ENCODE measurements at regions not wholly inside any gene's neighbourhood (a gene's known extent, or its start where the extent isn't known, plus 50 kb on each side); places are given as distances from the start of the nearest gene placed in this dataset.
"Not testable (repeated sequence)": the region's sequence is repeated elsewhere in the genome, so short reads cannot be mapped to it uniquely, and the experiment has no call there.

- Histone ChIP-seq H3K4me1 (no peaks in the 10 kb centered on the region), H3K27me3 (ENCODE audit: low read depth) (no peaks in the 10 kb centered on the region), H3K4me3 (no peak overlapping the region), H3K36me3 (replicated peaks) (no peaks in the 10 kb centered on the region), H3K9me3 (no peaks in the 10 kb centered on the region)
- no peak for DNase-seq (ENCODE audit: low spot score in 2 of 2)
- in situ Hi-C loops (cut with MboI; ENCODE audit: low sequenced_read_pairs), result no loop called here
Measured at GRCh38 chr4:95898226-95898625, 58.3 kb downstream of the PDHA2 start.

GRCh38 chr4:95909211-95909610 lies 69.3 kb downstream of the PDHA2 start:
- Histone ChIP-seq H3K4me1 (no peaks in the 10 kb centered on the region), H3K4me3 (no peak overlapping the region), H3K27me3 (ENCODE audit: low read depth) (no peaks in the 10 kb centered on the region), H3K9me3 (no peaks in the 10 kb centered on the region), H3K36me3 (replicated peaks) (no peaks in the 10 kb centered on the region)
- DNase-seq (ENCODE audit: low spot score in 2 of 2), result no peak
- in situ Hi-C loops (cut with MboI; ENCODE audit: low sequenced_read_pairs), result no loop called here

GRCh38 chr4:95910749-95911148 lies 70.9 kb downstream of the PDHA2 start:
- H3K27me3 ChIP-seq (ENCODE audit: low read depth), result no peaks in the 10 kb centered on the region
- H3K36me3 ChIP-seq (replicated peaks), result no peaks in the 10 kb centered on the region
- no peaks in the 10 kb centered on the region for H3K4me1 ChIP-seq
- no peak overlapping the region for H3K4me3 ChIP-seq
- no peak for DNase-seq (ENCODE audit: low spot score in 2 of 2)
- H3K9me3 ChIP-seq, result no peaks in the 10 kb centered on the region
- in situ Hi-C loops (cut with MboI; ENCODE audit: low sequenced_read_pairs), result no loop called here

- in situ Hi-C loops (cut with MboI; ENCODE audit: low sequenced_read_pairs), result no loop called here
- Histone ChIP-seq H3K27me3 (ENCODE audit: low read depth) (no peaks in the 10 kb centered on the region), H3K36me3 (replicated peaks) (no peaks in the 10 kb centered on the region), H3K4me3 (no peak overlapping the region), H3K9me3 (no peaks in the 10 kb centered on the region; the same call in 1 of the 2 replicates), H3K4me1 (no peaks in the 10 kb centered on the region)
- no peak for DNase-seq (ENCODE audit: low spot score in 2 of 2)
Measured at GRCh38 chr4:95921470-95921869, 81.6 kb downstream of the PDHA2 start.

- no peak for DNase-seq (ENCODE audit: low spot score in 2 of 2)
- Histone ChIP-seq H3K9me3 (peaks cover 2% of the 10 kb centered on the region; the same call in 1 of the 2 replicates), H3K36me3 (replicated peaks) (no peaks in the 10 kb centered on the region), H3K4me1 (no peaks in the 10 kb centered on the region; the same call in 1 of the 2 replicates), H3K4me3 (no peak overlapping the region), H3K27me3 (ENCODE audit: low read depth) (no peaks in the 10 kb centered on the region)
- in situ Hi-C loops (cut with MboI; ENCODE audit: low sequenced_read_pairs), result no loop called here
Measured at GRCh38 chr4:95929448-95930064, 89.7 kb downstream of the PDHA2 start.

- in situ Hi-C loops (cut with MboI; ENCODE audit: low sequenced_read_pairs), result no loop called here
- Histone ChIP-seq H3K27me3 (ENCODE audit: low read depth) (no peaks in the 10 kb centered on the region), H3K36me3 (replicated peaks) (no peaks in the 10 kb centered on the region), H3K4me3 (no peak overlapping the region), H3K9me3 (no peaks in the 10 kb centered on the region), H3K4me1 (no peaks in the 10 kb centered on the region)
- no peak for DNase-seq (ENCODE audit: low spot score in 2 of 2)
Measured at GRCh38 chr4:95939141-95939540, 99.2 kb downstream of the PDHA2 start.

- Histone ChIP-seq H3K27me3 (ENCODE audit: low read depth) (no peaks in the 10 kb centered on the region), H3K4me1 (no peaks in the 10 kb centered on the region; the same call in 1 of the 2 replicates), H3K4me3 (no peak overlapping the region), H3K36me3 (replicated peaks) (no peaks in the 10 kb centered on the region), H3K9me3 (no peaks in the 10 kb centered on the region)
- no peak for DNase-seq (ENCODE audit: low spot score in 2 of 2)
- in situ Hi-C loops (cut with MboI; ENCODE audit: low sequenced_read_pairs), result no loop called here
Measured at GRCh38 chr4:95949136-95949765, 109.4 kb downstream of the PDHA2 start.

- in situ Hi-C loops (cut with MboI; ENCODE audit: low sequenced_read_pairs), result no loop called here
- no peaks in the 10 kb centered on the region for H3K36me3 ChIP-seq (replicated peaks)
- no peaks in the 10 kb centered on the region; the same call in 1 of the 2 replicates for H3K4me1 ChIP-seq
- H3K9me3 ChIP-seq, result no peaks in the 10 kb centered on the region
- no peak overlapping the region for H3K4me3 ChIP-seq
- no peaks in the 10 kb centered on the region for H3K27me3 ChIP-seq (ENCODE audit: low read depth)
- DNase-seq (ENCODE audit: low spot score in 2 of 2), result no peak
Measured at GRCh38 chr4:95949808-95950207, 109.9 kb downstream of the PDHA2 start.

GRCh38 chr4:95952538-95952937 lies 112.6 kb downstream of the PDHA2 start:
- DNase-seq (ENCODE audit: low spot score in 2 of 2), result peak in 1 of 2 experiments; percentile 44
- H3K36me3 ChIP-seq (replicated peaks); H3K27me3 ChIP-seq (ENCODE audit: low read depth); in situ Hi-C loops (cut with MboI; ENCODE audit: low sequenced_read_pairs); H3K9me3 ChIP-seq; H3K4me1 ChIP-seq; H3K4me3 ChIP-seq: not testable (repeated sequence)

- Histone ChIP-seq H3K9me3 (no peaks in the 10 kb centered on the region), H3K4me3 (no peak overlapping the region), H3K4me1 (no peaks in the 10 kb centered on the region; the same call in 1 of the 2 replicates), H3K27me3 (ENCODE audit: low read depth) (no peaks in the 10 kb centered on the region), H3K36me3 (replicated peaks) (no peaks in the 10 kb centered on the region)
- no peak for DNase-seq (ENCODE audit: low spot score in 2 of 2)
- in situ Hi-C loops (cut with MboI; ENCODE audit: low sequenced_read_pairs), result no loop called here
Measured at GRCh38 chr4:95956094-95956493, 116.2 kb downstream of the PDHA2 start.

- no peak for DNase-seq (ENCODE audit: low spot score in 2 of 2)
Measured at GRCh38 chr4:95957054-95957453, 117.2 kb downstream of the PDHA2 start.

GRCh38 chr4:95957759-95958158 lies 117.9 kb downstream of the PDHA2 start:
- no peak for DNase-seq (ENCODE audit: low spot score in 2 of 2)
- Histone ChIP-seq H3K9me3 (no peaks in the 10 kb centered on the region), H3K4me3 (no peak overlapping the region), H3K36me3 (replicated peaks) (no peaks in the 10 kb centered on the region), H3K27me3 (ENCODE audit: low read depth) (no peaks in the 10 kb centered on the region), H3K4me1 (no peaks in the 10 kb centered on the region; the same call in 1 of the 2 replicates)
- in situ Hi-C loops (cut with MboI; ENCODE audit: low sequenced_read_pairs), result no loop called here

More at GRCh38 chr4:95957054-95957453, 117.2 kb downstream of the PDHA2 start:
- Histone ChIP-seq H3K27me3 (ENCODE audit: low read depth) (no peaks in the 10 kb centered on the region), H3K36me3 (replicated peaks) (no peaks in the 10 kb centered on the region), H3K9me3 (no peaks in the 10 kb centered on the region), H3K4me3 (no peak overlapping the region), H3K4me1 (no peaks in the 10 kb centered on the region; the same call in 1 of the 2 replicates)
- in situ Hi-C loops (cut with MboI; ENCODE audit: low sequenced_read_pairs), result no loop called here

- no peaks in the 10 kb centered on the region for H3K27me3 ChIP-seq (ENCODE audit: low read depth)
- no peaks in the 10 kb centered on the region for H3K4me1 ChIP-seq
- no peak overlapping the region for H3K4me3 ChIP-seq
- H3K36me3 ChIP-seq (replicated peaks), result no peaks in the 10 kb centered on the region
- in situ Hi-C loops (cut with MboI; ENCODE audit: low sequenced_read_pairs), result no loop called here
- no peaks in the 10 kb centered on the region for H3K9me3 ChIP-seq
- DNase-seq (ENCODE audit: low spot score in 2 of 2), result no peak
Measured at GRCh38 chr4:95959182-95959581, 119.3 kb downstream of the PDHA2 start.

- DNase-seq (ENCODE audit: low spot score in 2 of 2), result no peak
- no peaks in the 10 kb centered on the region for H3K36me3 ChIP-seq (replicated peaks)
- in situ Hi-C loops (cut with MboI; ENCODE audit: low sequenced_read_pairs), result no loop called here
- H3K4me1 ChIP-seq, result no peaks in the 10 kb centered on the region
- no peak overlapping the region for H3K4me3 ChIP-seq
- no peaks in the 10 kb centered on the region for H3K27me3 ChIP-seq (ENCODE audit: low read depth)
- no peaks in the 10 kb centered on the region for H3K9me3 ChIP-seq
Measured at GRCh38 chr4:95959633-95960032, 119.7 kb downstream of the PDHA2 start.

All from HAP-1 (cell line).